GM12874 (cell line): ENCODE measurements at regions not wholly inside any gene's neighbourhood (a gene's known extent, or its start where the extent isn't known, plus 50 kb on each side); places are given as distances from the start of the nearest gene placed in this dataset.

Source experiments
- TF ChIP-seq, protein P1 (sequence below): IDR thresholded peaks from 2 replicates; pipeline ENCODE4 v1.5.1; 2011; ENCODE audit warnings: low read depth, mild to moderate bottlenecking, control low read depth, low read length, moderate library complexity; ENCODE audit not compliant: insufficient read depth

DNA sequence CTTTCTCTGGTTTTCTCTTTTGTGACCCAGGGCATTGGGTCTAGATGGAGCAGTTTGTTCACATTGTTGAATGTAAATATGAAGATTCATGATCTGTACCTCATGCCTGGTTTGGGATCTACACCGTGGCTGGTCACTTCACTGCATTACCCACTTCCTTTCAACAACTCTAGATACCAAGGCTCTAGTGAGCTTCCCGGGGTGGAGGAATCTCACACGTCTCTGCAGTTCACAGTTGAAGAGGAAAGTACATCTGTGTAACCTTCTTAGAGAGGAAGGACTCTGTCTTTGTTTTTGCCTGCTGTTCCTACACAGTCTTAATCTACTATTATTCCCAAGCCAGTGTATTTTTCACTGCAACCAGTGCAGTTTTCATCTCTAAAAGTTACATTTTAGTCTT is 574.8 kb downstream of the MBD2 start:
- TF ChIP-seq, protein P1, sequence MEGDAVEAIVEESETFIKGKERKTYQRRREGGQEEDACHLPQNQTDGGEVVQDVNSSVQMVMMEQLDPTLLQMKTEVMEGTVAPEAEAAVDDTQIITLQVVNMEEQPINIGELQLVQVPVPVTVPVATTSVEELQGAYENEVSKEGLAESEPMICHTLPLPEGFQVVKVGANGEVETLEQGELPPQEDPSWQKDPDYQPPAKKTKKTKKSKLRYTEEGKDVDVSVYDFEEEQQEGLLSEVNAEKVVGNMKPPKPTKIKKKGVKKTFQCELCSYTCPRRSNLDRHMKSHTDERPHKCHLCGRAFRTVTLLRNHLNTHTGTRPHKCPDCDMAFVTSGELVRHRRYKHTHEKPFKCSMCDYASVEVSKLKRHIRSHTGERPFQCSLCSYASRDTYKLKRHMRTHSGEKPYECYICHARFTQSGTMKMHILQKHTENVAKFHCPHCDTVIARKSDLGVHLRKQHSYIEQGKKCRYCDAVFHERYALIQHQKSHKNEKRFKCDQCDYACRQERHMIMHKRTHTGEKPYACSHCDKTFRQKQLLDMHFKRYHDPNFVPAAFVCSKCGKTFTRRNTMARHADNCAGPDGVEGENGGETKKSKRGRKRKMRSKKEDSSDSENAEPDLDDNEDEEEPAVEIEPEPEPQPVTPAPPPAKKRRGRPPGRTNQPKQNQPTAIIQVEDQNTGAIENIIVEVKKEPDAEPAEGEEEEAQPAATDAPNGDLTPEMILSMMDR: no peak

DNA sequence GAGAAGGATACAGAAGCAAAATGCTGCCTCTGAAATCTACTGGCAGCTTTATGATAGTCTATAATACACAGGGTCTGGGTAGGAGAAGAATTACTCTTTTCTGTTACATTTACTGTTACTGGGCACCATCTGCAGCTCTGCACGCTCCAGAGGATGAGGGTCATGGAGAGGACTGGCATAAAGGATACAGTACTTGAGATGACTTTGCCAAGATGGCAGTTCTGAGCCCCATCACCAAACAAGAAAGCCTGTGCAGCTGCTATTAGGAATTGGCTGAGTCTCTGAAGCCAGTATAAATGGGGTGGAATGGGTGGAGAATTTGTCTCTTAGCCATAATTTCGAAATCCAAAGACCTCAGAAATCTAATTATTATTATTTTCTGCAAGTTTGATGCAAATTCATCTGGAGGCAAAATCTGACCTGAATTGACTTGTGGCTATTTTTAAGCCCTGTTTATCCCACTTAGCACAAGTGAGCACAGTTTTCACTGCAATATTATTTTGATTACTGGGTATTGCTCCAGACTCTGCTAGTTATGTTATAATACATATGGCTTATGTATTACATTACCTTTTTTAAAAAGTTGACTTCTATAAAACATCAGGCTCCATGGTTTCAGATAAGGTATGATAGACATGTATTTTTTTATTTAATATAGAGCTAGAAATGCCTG is 579.5 kb downstream of the MBD2 start:
- TF ChIP-seq, protein P1: no peak

DNA sequence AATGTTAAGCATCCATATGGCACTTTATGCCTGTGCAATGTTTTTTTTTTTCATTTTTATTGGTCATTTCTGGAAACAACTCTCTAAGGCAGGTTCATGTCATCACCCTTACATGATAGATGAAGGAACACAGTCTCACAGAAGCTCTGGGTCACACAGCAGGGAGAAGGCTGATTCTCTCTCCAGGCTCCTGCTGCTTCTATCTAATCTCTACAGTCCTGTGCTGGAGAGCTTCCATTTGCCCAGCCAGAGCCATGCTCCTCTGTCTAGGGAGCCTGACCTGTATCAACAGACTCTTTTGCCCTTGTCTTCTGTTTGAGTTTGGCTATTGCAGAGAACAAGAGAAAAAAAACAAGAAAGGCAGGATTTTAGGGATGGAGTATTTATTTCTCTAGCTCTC is 584.8 kb downstream of the MBD2 start:
- TF ChIP-seq, protein P1: no peak

DNA sequence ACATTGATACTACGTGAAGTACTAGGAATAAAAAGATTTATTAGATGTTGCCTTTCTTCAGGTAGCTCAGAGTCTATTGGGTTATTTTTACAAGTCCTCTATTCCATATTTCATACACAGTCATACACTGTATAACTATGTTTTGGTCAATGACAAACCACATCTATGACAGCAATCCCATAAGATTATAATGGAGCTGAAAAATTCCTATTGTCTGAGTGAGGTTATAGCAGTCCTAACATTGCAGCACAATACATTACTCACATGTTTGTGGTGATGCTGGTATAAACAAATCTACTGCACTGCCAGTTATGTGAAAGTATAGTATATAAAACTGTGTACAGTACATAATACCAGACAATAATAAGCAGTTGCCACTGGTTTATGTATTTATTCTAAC is 595.1 kb downstream of the MBD2 start:
- TF ChIP-seq, protein P1: no peak

DNA sequence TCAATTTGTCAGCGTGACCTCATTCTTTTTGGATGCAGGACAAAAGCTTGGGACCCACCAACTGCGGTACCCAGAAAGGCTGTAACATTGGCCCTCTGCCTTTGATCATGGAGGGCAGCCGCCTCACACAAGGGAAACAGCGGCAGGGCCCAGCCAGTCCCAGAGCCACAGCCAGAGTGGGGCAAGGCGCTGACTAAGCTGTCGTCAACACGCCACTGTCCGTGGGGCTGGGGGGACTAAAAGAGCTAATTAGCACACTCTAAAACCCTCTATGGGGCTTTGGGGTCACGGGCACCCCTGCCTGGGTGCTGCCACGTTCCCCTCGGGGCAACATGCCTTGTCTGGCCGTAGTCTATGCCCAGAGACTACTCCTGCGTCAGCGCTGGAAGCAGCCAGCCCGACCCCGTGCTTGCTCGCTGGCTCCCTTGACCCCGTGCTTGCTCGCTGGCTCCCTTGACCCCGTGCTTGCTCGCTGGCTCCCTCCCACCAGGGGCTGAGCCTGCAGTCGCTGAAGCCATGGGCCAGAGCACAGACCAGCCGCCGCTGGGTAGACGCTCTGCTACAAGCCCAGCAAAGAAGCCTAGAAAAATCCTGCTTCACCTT is 598.4 kb downstream of the MBD2 start:
- TF ChIP-seq, protein P1: no peak

DNA sequence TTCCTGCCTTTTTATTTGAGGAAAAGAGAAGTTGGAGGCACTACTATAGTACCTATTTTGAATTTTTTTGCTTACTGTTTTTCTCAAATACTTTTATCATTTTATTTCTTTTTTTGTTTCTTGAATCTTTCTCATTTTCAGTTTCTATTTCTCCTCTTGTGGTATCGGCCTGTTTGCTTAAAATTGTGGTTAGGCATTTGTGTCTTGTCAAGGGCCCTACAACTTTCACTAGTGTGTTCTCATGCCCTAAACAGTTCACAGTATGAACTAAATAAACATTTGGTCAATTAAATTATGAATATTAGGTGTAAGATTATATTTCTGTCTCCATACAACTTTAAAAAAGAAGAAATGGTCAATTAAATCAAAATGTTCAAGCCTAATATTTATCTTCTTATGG is 613.5 kb downstream of the MBD2 start:
- TF ChIP-seq, protein P1: no peak

DNA sequence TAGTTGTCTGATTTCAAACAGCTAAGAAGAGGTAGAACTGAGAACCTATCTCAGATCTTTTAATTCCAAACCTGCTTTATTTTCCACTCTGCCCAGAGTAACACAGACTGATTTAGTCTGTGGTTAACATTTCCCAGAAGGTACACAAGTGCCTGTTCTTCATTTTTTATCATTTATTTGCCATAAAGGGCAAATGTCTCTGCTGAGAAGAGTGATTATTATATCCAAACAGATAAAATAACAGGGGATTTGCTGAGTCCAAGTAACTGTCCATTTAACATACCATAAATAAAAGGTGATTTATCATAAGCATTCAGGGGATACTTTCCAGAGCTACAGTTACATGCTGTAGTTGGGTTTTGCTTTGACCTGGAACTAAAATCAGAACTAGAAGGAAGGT is 617.7 kb downstream of the MBD2 start:
- TF ChIP-seq, protein P1: no peak
